PC-9 (cell line): ENCODE measurements at regions not wholly inside any gene's neighbourhood (a gene's known extent, or its start where the extent isn't known, plus 50 kb on each side); places are given as distances from the start of the nearest gene placed in this dataset.

Experiments
- EZH2 ChIP-seq: fragments of 200-600 bp; sonication (generic); IDR thresholded peaks from 2 replicates; pipeline ENCODE4 v1.8.0; 2017; ENCODE audit warnings: antibody characterized with exemption, low read depth
- TF ChIP-seq, protein P1 (sequence below): fragments of 200-600 bp; sonication (generic); conservative IDR thresholded peaks from 2 replicates; pipeline ENCODE4 v1.6.1; 2017; ENCODE audit warnings: mixed run types, antibody characterized with exemption, mild to moderate bottlenecking, moderate library complexity

DNA sequence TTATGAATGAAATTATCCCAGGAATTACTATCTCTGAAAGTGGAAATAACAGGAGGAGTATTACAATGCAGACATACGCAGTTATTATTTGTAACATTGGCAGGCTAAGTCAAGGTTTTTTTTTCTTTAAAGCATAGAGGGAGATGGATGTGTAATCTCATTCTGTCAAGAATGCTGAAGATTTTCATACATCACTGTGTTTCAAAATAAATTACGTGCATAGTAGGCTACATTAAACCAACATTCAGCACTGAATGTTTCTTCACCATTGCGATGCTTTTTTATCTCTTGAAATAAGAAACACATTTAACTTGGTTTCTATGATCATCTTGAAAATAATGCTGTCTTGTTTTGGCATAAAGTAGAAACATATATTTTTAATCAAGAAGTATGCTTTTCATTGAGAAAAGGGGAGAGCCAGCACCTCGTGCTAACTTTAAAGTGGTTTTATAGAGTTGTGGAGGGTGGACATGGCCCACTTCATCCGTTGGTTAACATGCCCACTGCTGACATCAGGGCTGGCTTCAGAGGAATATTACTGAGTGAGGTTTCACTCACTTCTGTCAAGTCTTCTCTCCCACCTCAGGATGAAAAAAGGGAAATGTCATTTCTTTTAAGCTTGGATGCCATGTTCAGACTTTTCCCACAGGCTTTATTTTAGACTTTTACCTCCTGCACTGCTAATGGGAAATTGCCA lies 203.6 kb upstream of the MEF2C start:
- TF ChIP-seq EZH2 = no peak
- TF ChIP-seq, protein P1, sequence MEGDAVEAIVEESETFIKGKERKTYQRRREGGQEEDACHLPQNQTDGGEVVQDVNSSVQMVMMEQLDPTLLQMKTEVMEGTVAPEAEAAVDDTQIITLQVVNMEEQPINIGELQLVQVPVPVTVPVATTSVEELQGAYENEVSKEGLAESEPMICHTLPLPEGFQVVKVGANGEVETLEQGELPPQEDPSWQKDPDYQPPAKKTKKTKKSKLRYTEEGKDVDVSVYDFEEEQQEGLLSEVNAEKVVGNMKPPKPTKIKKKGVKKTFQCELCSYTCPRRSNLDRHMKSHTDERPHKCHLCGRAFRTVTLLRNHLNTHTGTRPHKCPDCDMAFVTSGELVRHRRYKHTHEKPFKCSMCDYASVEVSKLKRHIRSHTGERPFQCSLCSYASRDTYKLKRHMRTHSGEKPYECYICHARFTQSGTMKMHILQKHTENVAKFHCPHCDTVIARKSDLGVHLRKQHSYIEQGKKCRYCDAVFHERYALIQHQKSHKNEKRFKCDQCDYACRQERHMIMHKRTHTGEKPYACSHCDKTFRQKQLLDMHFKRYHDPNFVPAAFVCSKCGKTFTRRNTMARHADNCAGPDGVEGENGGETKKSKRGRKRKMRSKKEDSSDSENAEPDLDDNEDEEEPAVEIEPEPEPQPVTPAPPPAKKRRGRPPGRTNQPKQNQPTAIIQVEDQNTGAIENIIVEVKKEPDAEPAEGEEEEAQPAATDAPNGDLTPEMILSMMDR = no peak
